ENCODE measurements at regions not wholly inside any gene's neighbourhood (a gene's known extent, or its start where the extent isn't known, plus 50 kb on each side); places are given as distances from the start of the nearest gene placed in this dataset.
A peak's percentile ranks its signal among the peaks of the same experiment; 100 is the strongest.
"Not testable (repeated sequence)": the region's sequence is repeated elsewhere in the genome, so short reads cannot be mapped to it uniquely, and the experiment has no call there.

GRCh38 chr5:42889311-42889933 is 77.7 kb upstream of the SELENOP start:
- DNase-seq: peak; percentile 50

GRCh38 chr5:42888771-42889170 is 77.1 kb upstream of the SELENOP start:
- no peak for DNase-seq

- DNase-seq: no peak
Measured at GRCh38 chr5:42887575-42887974, 75.9 kb upstream of the SELENOP start.

- no peak for DNase-seq
Measured at GRCh38 chr5:42887097-42887496, 75.4 kb upstream of the SELENOP start.

- DNase-seq: no peak
Measured at GRCh38 chr5:42886635-42887034, 74.9 kb upstream of the SELENOP start.

GRCh38 chr5:42884326-42884725 is 72.6 kb upstream of the SELENOP start:
- DNase-seq: no peak

- no peak for DNase-seq
Measured at GRCh38 chr5:42881416-42882117, 69.9 kb upstream of the SELENOP start.

- no peak for DNase-seq
Measured at GRCh38 chr5:42880496-42881150, 68.9 kb upstream of the SELENOP start.

GRCh38 chr5:42879291-42879690 is 67.6 kb upstream of the SELENOP start:
- no peak for DNase-seq

- DNase-seq: no peak
Measured at GRCh38 chr5:42878550-42878949, 66.9 kb upstream of the SELENOP start.

GRCh38 chr5:42878041-42878440 is 66.3 kb upstream of the SELENOP start:
- DNase-seq: no peak

GRCh38 chr5:42877431-42877830 is 65.7 kb upstream of the SELENOP start:
- DNase-seq: no peak

- DNase-seq: no peak
Measured at GRCh38 chr5:42876375-42876844, 64.7 kb upstream of the SELENOP start.

- no peak for DNase-seq
Measured at GRCh38 chr5:42875785-42876374, 64.2 kb upstream of the SELENOP start.

- no peak for DNase-seq
Measured at GRCh38 chr5:42875211-42875610, 63.5 kb upstream of the SELENOP start.

- no peak for DNase-seq
Measured at GRCh38 chr5:42874621-42875198, 63.0 kb upstream of the SELENOP start.

- DNase-seq: no peak
Measured at GRCh38 chr5:42872865-42873264, 61.2 kb upstream of the SELENOP start.

- no peak for DNase-seq
Measured at GRCh38 chr5:42870882-42871418, 59.3 kb upstream of the SELENOP start.

GRCh38 chr5:42868417-42868816 is 56.7 kb upstream of the SELENOP start:
- not testable (repeated sequence) for DNase-seq

- DNase-seq: not testable (repeated sequence)
Measured at GRCh38 chr5:42864749-42865148, 53.1 kb upstream of the SELENOP start.

All from KG1 (cell line).